ENCODE measurements at regions not wholly inside any gene's neighbourhood (a gene's known extent, or its start where the extent isn't known, plus 50 kb on each side); places are given as distances from the start of the nearest gene placed in this dataset.

DNA sequence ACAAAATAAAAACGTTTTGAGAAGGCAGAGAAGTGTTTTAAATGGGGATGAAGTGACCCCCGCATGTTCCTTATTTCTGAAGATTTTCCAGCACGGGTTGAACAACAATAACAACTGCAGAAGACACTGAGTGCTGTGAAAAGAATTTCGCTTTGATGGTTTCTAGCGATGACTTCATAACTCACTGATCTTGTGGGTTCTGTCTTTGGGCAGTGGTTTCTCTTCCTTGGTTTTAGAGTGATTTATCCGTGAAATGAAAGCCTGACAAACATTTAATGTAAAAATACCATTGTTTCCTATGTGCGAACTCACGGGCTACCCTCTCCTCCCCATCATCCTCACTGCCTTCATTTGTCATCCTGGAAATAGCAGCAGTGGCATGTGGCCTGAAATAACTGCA is 793.9 kb downstream of the QKI start:
- Histone ChIP-seq H3K36me3 (no peaks in the 10 kb centered on the region), H3K4me1 (peaks cover 8 to 20% (median 15%) of the 10 kb centered on the region in 10 experiments), H3K4me2 (peak overlapping the region; percentile 54 to 82 (median 66)), H3K27me3 (no peaks in the 10 kb centered on the region), H3K9me3 (replicated peaks in 1 of 11) (peaks cover 15 to 38% (median 24%) of the 10 kb centered on the region in 11 experiments; a peak in 21 of 22 replicates), H3K27ac (no peak overlapping the region), H3K9ac (0 out of 22 replicates have a peak overlapping the region, but pooled peaks of 1 of the 11 experiments have one; percentile 5), H3K4me3 (no peak overlapping the region), H4K20me1 (no peaks in the 10 kb centered on the region)
- no peak for TF ChIP-seq Cebpa-rat (IDR thresholded peaks at IDR 0.05)

- H3K9me3 ChIP-seq (replicated peaks in 1 of 11) = peaks cover 8 to 25% (median 15%) of the 10 kb centered on the region in 11 experiments; a peak in 21 of 22 replicates
- H3K27me3 ChIP-seq = no peaks in the 10 kb centered on the region
- H4K20me1 ChIP-seq = no peaks in the 10 kb centered on the region
- H3K27ac ChIP-seq = no peak overlapping the region
- H3K4me1 ChIP-seq = peaks cover 8 to 20% (median 15%) of the 10 kb centered on the region in 10 experiments
- no peaks in the 10 kb centered on the region for H3K36me3 ChIP-seq
- TF ChIP-seq Cebpa-rat (IDR thresholded peaks at IDR 0.05) = no peak
- H3K9ac ChIP-seq = no peak overlapping the region
- no peak overlapping the region for H3K4me3 ChIP-seq
- H3K4me2 ChIP-seq = no peak overlapping the region
Measured at GRCh38 chr6:164206807-164207423, 792.4 kb downstream of the QKI start.

- Histone ChIP-seq H3K9ac (no peak overlapping the region), H3K36me3 (no peaks in the 10 kb centered on the region), H3K9me3 (replicated peaks in 1 of 11) (peaks cover 2 to 16% (median 8%) of the 10 kb centered on the region in 11 experiments; a peak in 21 of 22 replicates), H3K27ac (peak overlapping the region in 10 of 11 experiments; percentile 34 to 73 (median 62); a peak in 19 of 22 replicates), H3K4me1 (peaks cover 17 to 31% (median 20%) of the 10 kb centered on the region in 10 experiments), H3K4me2 (peak overlapping the region; percentile 19 to 72 (median 53); a peak in 19 of 22 replicates), H3K4me3 (no peak overlapping the region), H3K27me3 (no peaks in the 10 kb centered on the region), H4K20me1 (no peaks in the 10 kb centered on the region)
- no peak for TF ChIP-seq Cebpa-rat (IDR thresholded peaks at IDR 0.05)
Measured at GRCh38 chr6:164200071-164200470, 785.6 kb downstream of the QKI start.

DNA sequence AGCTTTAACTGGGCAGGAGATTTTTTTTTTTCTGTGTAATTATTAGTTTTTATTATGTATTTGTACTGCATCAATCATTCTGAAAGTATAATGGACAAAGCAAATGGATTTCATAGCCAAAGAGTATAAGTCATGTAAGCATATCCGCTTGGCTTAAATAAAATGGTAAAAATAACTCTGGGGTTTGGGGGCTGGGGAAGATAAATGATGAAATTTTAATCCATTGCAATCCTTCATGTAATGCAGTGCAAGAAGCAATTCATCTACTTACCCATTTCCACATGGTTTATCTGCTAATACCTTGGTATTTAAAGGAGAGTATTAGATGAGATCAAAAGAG is 781.4 kb downstream of the QKI start:
- Histone ChIP-seq H3K36me3 (no peaks in the 10 kb centered on the region), H3K4me1 (peaks cover 15 to 33% (median 17%) of the 10 kb centered on the region in 10 experiments), H3K9ac (no peak overlapping the region), H3K9me3 (replicated peaks in 1 of 11) (peaks cover 0 to 5% (median 0%) of the 10 kb centered on the region in 11 experiments; a peak in 3 of 22 replicates), H3K4me3 (no peak overlapping the region), H3K27ac (no peak overlapping the region), H3K27me3 (no peaks in the 10 kb centered on the region), H3K4me2 (no peak overlapping the region), H4K20me1 (no peaks in the 10 kb centered on the region)
- no peak for TF ChIP-seq Cebpa-rat (IDR thresholded peaks at IDR 0.05)

DNA sequence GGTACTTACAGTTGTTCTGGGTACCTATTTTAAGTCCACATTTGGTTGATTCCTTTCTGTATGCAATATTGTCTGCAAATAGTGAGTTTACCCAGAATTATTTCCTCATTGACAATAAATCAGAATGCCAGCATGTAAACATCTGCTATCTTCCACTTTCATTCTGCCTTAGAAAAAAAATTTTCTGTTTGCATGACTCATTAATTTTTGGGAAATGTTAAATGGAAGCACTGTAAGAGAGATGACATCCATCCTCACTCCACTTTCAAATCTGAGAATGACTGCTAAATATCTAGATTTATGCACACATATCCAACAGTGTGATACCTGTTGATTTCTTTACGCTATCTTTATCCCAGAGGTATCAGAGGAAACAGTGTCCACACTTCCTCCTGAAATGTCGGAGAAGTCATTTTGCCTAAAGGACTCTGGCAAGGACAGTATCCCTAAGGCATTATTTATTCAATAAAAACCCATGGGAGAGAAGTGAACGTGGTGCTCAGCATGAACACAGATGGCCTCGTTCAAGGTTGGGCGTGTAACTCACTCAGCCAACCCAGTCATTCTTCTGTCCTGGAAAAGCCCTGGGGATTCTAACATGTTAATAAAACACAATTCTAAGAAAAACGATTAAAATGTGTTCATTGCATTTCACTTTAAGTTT is 780.9 kb downstream of the QKI start:
- Histone ChIP-seq H3K36me3 (no peaks in the 10 kb centered on the region), H3K4me1 (peaks cover 11 to 28% (median 12%) of the 10 kb centered on the region in 10 experiments)

GRCh38 chr6:164188861-164189260 is 774.3 kb downstream of the QKI start:
- H3K27ac ChIP-seq = no peak overlapping the region
- no peak overlapping the region for H3K4me2 ChIP-seq
- H3K9ac ChIP-seq = no peak overlapping the region

More for the DNA sequence above, 780.9 kb downstream of the QKI start:
- H4K20me1 ChIP-seq = no peaks in the 10 kb centered on the region
- no peak overlapping the region for H3K9ac ChIP-seq
- H3K9me3 ChIP-seq (replicated peaks in 1 of 11) = peaks cover 0 to 5% (median 0%) of the 10 kb centered on the region in 11 experiments; a peak in 2 of 22 replicates
- H3K27me3 ChIP-seq = no peaks in the 10 kb centered on the region
- H3K4me3 ChIP-seq = no peak overlapping the region
- peak overlapping the region in 4 of 11 experiments; percentile 7 to 40 (median 12); a peak in 4 of 22 replicates for H3K4me2 ChIP-seq
- no peak overlapping the region for H3K27ac ChIP-seq
- no peak for TF ChIP-seq Cebpa-rat (IDR thresholded peaks at IDR 0.05)

GRCh38 chr6:164185471-164185871 is 771.0 kb downstream of the QKI start:
- Histone ChIP-seq H3K4me1 (peaks cover 0 to 4% (median 0%) of the 10 kb centered on the region in 10 experiments; a peak in 1 of 20 replicates), H3K27ac (no peak overlapping the region), H3K36me3 (no peaks in the 10 kb centered on the region), H3K4me2 (no peak overlapping the region), H3K27me3 (no peaks in the 10 kb centered on the region), H3K9me3 (replicated peaks in 1 of 11) (0 out of 22 replicates have a peak, but pooled peaks cover 0 to 4% (median 0%) of the 10 kb centered on the region in 11 experiments), H3K9ac (no peak overlapping the region), H4K20me1 (no peaks in the 10 kb centered on the region), H3K4me3 (no peak overlapping the region)
- TF ChIP-seq Cebpa-rat (IDR thresholded peaks at IDR 0.05) = no peak

More at GRCh38 chr6:164188861-164189260, 774.3 kb downstream of the QKI start:
- TF ChIP-seq Cebpa-rat (IDR thresholded peaks at IDR 0.05) = no peak
- Histone ChIP-seq H3K9me3 (replicated peaks in 1 of 11) (no peaks in the 10 kb centered on the region), H3K4me1 (peaks cover 0 to 4% (median 0%) of the 10 kb centered on the region in 10 experiments; a peak in 1 of 20 replicates), H4K20me1 (no peaks in the 10 kb centered on the region), H3K4me3 (no peak overlapping the region), H3K36me3 (no peaks in the 10 kb centered on the region), H3K27me3 (no peaks in the 10 kb centered on the region)

DNA sequence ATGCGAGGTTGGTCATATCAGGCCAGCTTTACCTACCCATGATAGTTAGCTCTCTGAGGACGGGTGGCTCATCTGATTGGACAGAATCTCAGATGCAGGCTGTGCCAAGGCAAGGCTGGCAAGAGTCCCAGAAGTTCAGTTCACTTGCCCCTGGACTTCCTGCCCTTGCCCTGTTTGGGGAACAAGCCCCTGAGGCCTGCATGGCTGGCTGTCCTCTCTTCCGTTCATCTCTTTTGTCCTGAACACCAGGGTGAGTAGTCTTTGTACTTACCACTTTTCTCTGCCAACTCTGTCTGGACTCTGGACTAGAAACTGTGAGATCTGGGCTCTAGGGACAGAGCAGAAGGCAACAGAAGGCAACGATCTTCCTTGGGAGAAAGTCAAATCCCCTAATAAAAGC is 769.9 kb downstream of the QKI start:
- peaks cover 0 to 4% (median 0%) of the 10 kb centered on the region in 11 experiments; a peak in 1 of 22 replicates for H3K9me3 ChIP-seq (replicated peaks in 1 of 11)
- H3K4me1 ChIP-seq = no peaks in the 10 kb centered on the region
- H3K27ac ChIP-seq = no peak overlapping the region
- no peaks in the 10 kb centered on the region for H4K20me1 ChIP-seq
- H3K4me2 ChIP-seq = no peak overlapping the region
- H3K36me3 ChIP-seq = no peaks in the 10 kb centered on the region
- H3K27me3 ChIP-seq = no peaks in the 10 kb centered on the region
- TF ChIP-seq Cebpa-rat (IDR thresholded peaks at IDR 0.05) = no peak
- H3K4me3 ChIP-seq = no peak overlapping the region
- H3K9ac ChIP-seq = no peak overlapping the region

GRCh38 chr6:164183556-164184123 is 769.1 kb downstream of the QKI start:
- no peak overlapping the region for H3K4me3 ChIP-seq
- H3K4me2 ChIP-seq = no peak overlapping the region
- H3K27ac ChIP-seq = no peak overlapping the region
- peaks cover 0 to 4% (median 0%) of the 10 kb centered on the region in 11 experiments; a peak in 1 of 22 replicates for H3K9me3 ChIP-seq (replicated peaks in 1 of 11)
- no peaks in the 10 kb centered on the region for H3K4me1 ChIP-seq
- H3K9ac ChIP-seq = no peak overlapping the region
- no peak for TF ChIP-seq Cebpa-rat (IDR thresholded peaks at IDR 0.05)
- H3K27me3 ChIP-seq = no peaks in the 10 kb centered on the region
- H4K20me1 ChIP-seq = no peaks in the 10 kb centered on the region
- no peaks in the 10 kb centered on the region for H3K36me3 ChIP-seq

Data from BLaER1 treated with 17β-estradiol and CSF1 and Interleukin-3, amounts not matched to agents 10 nM and 100 nM (cell line).